GM23338 (cell line): ENCODE measurements at regions not wholly inside any gene's neighbourhood (a gene's known extent, or its start where the extent isn't known, plus 50 kb on each side); places are given as distances from the start of the nearest gene placed in this dataset.
A peak's percentile ranks its signal among the peaks of the same experiment; 100 is the strongest.

Experiments
- ATAC-seq: fragments of 200-7000 bp; cut with Tn5 transposase; 3 replicates; pipeline ENCODE4 v1.9.1; 2020
- DNase-seq: peaks from one replicate; pipeline ENCODE4 v3.0.0-alpha.2; 2015; ENCODE audit warnings: low spot score
- H2AFZ ChIP-seq: fragments of 200-600 bp; sonication (generic); 2 replicates; pipeline ENCODE4 v1.8.0; 2016; ENCODE audit warnings: antibody characterized with exemption, mild to moderate bottlenecking, moderate library complexity
- H3F3A ChIP-seq: fragments of 200-600 bp; sonication (generic); replicated peaks from 2 replicates; pipeline ENCODE4 v1.8.0; 2017; ENCODE audit warnings: antibody characterized with exemption, mixed run types, low read depth
- H3K27ac ChIP-seq: fragments of 200-600 bp; sonication (generic); 2 replicates; pipeline ENCODE4 v1.6.1; 2016; ENCODE audit warnings: low read depth
- H3K27me3 ChIP-seq: fragments of 200-600 bp; sonication (generic); 2 replicates; pipeline ENCODE4 v1.8.0; 2016; ENCODE audit warnings: mild to moderate bottlenecking, mixed run types, moderate library complexity; ENCODE audit not compliant: insufficient read depth
- H3K36me3 ChIP-seq: fragments of 200-600 bp; sonication (generic); 2 replicates; pipeline ENCODE4 v1.8.0; 2016; ENCODE audit warnings: mild to moderate bottlenecking; ENCODE audit not compliant: insufficient read depth
- H3K4me1 ChIP-seq: fragments of 200-600 bp; sonication (generic); 2 replicates; pipeline ENCODE4 v1.8.0; 2016; ENCODE audit warnings: mild to moderate bottlenecking, moderate library complexity; ENCODE audit not compliant: insufficient read depth
- H3K4me2 ChIP-seq: fragments of 200-600 bp; sonication (generic); 2 replicates; pipeline ENCODE4 v1.7.1; 2017; ENCODE audit warnings: mixed run types
- H3K4me3 ChIP-seq: fragments of 200-600 bp; sonication (generic); 2 replicates; pipeline ENCODE4 v1.6.1; 2016; ENCODE audit warnings: mixed run types
- H3K79me2 ChIP-seq: fragments of 200-600 bp; sonication (generic); replicated peaks from 2 replicates; pipeline ENCODE4 v1.8.0; 2017; ENCODE audit warnings: mild to moderate bottlenecking; ENCODE audit not compliant: insufficient read depth
- H3K9me2 ChIP-seq: fragments of 200-600 bp; sonication (generic); 2 replicates; pipeline ENCODE4 v1.8.0; 2017; ENCODE audit not compliant: insufficient read depth
- H4K20me1 ChIP-seq: fragments of 200-600 bp; sonication (generic); replicated peaks from 2 replicates; pipeline ENCODE4 v1.8.0; 2017; ENCODE audit warnings: mild to moderate bottlenecking; ENCODE audit not compliant: insufficient read depth
- H3K27ac Mint-ChIP-seq: 2 replicates; pipeline ENCODE4 v1.8.0; 2020; ENCODE audit warnings: inconsistent platforms, mild to moderate bottlenecking, moderate library complexity, mixed read lengths
- H3K27me3 Mint-ChIP-seq: 3 replicates; pipeline ENCODE4 v1.8.0; 2022; ENCODE audit warnings: low read depth, mild to moderate bottlenecking, moderate library complexity, mixed read lengths, inconsistent platforms; ENCODE audit not compliant: insufficient read depth, poor library complexity
- H3K36me3 Mint-ChIP-seq: 3 replicates; pipeline ENCODE4 v1.8.0; 2021; ENCODE audit warnings: low read depth, mild to moderate bottlenecking, inconsistent platforms, moderate library complexity, mixed read lengths
- H3K4me1 Mint-ChIP-seq: 3 replicates; pipeline ENCODE4 v1.8.0; 2020; ENCODE audit warnings: mild to moderate bottlenecking, inconsistent platforms, mixed read lengths
- H3K4me3 Mint-ChIP-seq: 3 replicates; pipeline ENCODE4 v1.8.0; 2021; ENCODE audit warnings: moderate library complexity, mild to moderate bottlenecking, inconsistent platforms, mixed read lengths
- H3K9me3 Mint-ChIP-seq: 3 replicates; pipeline ENCODE4 v1.8.0; 2020; ENCODE audit warnings: moderate library complexity, mild to moderate bottlenecking, inconsistent platforms, mixed read lengths
- CREB1 ChIP-seq: fragments of 250-450 bp; sonication (Bioruptor Pico); IDR thresholded peaks from 2 replicates; pipeline ENCODE4 v1.5.0; 2020; ENCODE audit warnings: low read depth, mild to moderate bottlenecking, moderate library complexity
- EZH2 ChIP-seq: fragments of 200-600 bp; sonication (generic); IDR thresholded peaks from one replicate; pipeline ENCODE4 v1.8.0; 2017; ENCODE audit warnings: antibody characterized with exemption, mild to moderate bottlenecking, low read depth; ENCODE audit not compliant: unreplicated experiment
- EZH2phosphoT487 ChIP-seq: fragments of 200-600 bp; sonication (generic); IDR thresholded peaks from one replicate; pipeline ENCODE4 v1.8.1; 2018; ENCODE audit warnings: antibody characterized with exemption; ENCODE audit not compliant: unreplicated experiment
- JUNB ChIP-seq: IDR thresholded peaks from one replicate; pipeline ENCODE4 v1.6.1; 2016; ENCODE audit warnings: antibody characterized with exemption; ENCODE audit not compliant: unreplicated experiment
- NANOG ChIP-seq: IDR thresholded peaks from 2 replicates; pipeline ENCODE4 v1.6.1; 2016; ENCODE audit warnings: antibody characterized with exemption, borderline replicate concordance
- POLR2AphosphoS5 ChIP-seq: IDR thresholded peaks from 2 replicates; pipeline ENCODE4 v1.6.1; 2016; ENCODE audit warnings: antibody characterized with exemption, low read depth
- STAT1 ChIP-seq: IDR thresholded peaks from one replicate; pipeline ENCODE4 v1.6.1; 2016; ENCODE audit warnings: antibody characterized with exemption; ENCODE audit not compliant: unreplicated experiment
- ZNF114 ChIP-seq: fragments of 250-450 bp; sonication (Bioruptor Pico); IDR thresholded peaks from 2 replicates; pipeline ENCODE4 v1.5.0; 2020; ENCODE audit warnings: mild to moderate bottlenecking, moderate library complexity
- ZNF331 ChIP-seq: fragments of 250-450 bp; sonication (Bioruptor Pico); IDR thresholded peaks from 2 replicates; pipeline ENCODE4 v1.5.0; 2020; ENCODE audit warnings: low read depth, mild to moderate bottlenecking, moderate library complexity
- TF ChIP-seq, protein P1 (sequence below), 2 experiments: fragments of 200-600 bp in 1 of 2; sonication (generic) in 1 of 2; conservative IDR thresholded peaks; 2 replicates each; pipeline versions ENCODE4 v1.5.1 to v1.6.1; 2016 to 2017; ENCODE audit warnings: antibody characterized with exemption in 2 of 2, low read depth in 2 of 2, mild to moderate bottlenecking in 2 of 2, moderate library complexity in 1 of 2
- TF ChIP-seq, protein P2 (sequence below): fragments of 250-450 bp; sonication (Bioruptor Pico); IDR thresholded peaks from 2 replicates; pipeline ENCODE4 v1.5.0; 2020; ENCODE audit warnings: mild to moderate bottlenecking, moderate library complexity
- TF ChIP-seq, protein P3 (sequence below): IDR thresholded peaks from one replicate; pipeline ENCODE4 v1.6.1; 2018; ENCODE audit warnings: antibody characterized with exemption; ENCODE audit not compliant: unreplicated experiment
- TF ChIP-seq, protein P4 (sequence below): IDR thresholded peaks from 2 replicates; pipeline ENCODE4 v1.6.1; 2016; ENCODE audit warnings: antibody characterized with exemption

DNA sequence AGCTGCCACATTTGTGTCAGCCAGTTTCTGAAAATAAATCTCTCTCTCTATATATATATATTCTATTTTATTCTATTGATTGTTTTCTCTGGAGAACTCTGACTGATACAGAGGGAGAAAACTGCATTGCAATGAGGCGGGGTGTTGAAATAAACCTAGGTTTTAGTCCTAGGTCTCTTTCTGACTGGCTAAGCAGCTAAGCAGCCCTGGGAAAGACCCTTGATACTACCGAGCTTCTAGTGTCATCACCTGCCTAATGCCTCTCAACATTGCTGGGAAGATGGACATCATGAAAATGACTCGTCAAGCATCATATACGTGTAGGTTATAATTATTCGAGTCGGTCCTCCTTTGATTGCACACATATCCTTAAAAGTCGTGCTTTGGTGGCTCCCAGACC is 166.5 kb upstream of the IL12B start:
- Mint-ChIP-seq H3K27ac (no peak overlapping the region), H3K4me1 (peaks cover 8% of the 10 kb centered on the region)
- DNase-seq = no peak

More for the DNA sequence above, 166.5 kb upstream of the IL12B start:
- peak overlapping the region; percentile 80 for H2AFZ ChIP-seq
- peaks cover 2% of the 10 kb centered on the region for H3K27me3 Mint-ChIP-seq
- no peaks in the 10 kb centered on the region for H3K9me2 ChIP-seq
- no peak for ATAC-seq
- peaks cover 2% of the 10 kb centered on the region; the same call in 1 of the 3 replicates for H3K9me3 Mint-ChIP-seq
- H3K27ac ChIP-seq = no peak overlapping the region
- H3K4me3 ChIP-seq = no peak overlapping the region
- H3F3A ChIP-seq = no peaks in the 10 kb centered on the region
- no peak overlapping the region for H3K4me3 Mint-ChIP-seq
- TF ChIP-seq JUNB = no peak
- TF ChIP-seq, protein P1, sequence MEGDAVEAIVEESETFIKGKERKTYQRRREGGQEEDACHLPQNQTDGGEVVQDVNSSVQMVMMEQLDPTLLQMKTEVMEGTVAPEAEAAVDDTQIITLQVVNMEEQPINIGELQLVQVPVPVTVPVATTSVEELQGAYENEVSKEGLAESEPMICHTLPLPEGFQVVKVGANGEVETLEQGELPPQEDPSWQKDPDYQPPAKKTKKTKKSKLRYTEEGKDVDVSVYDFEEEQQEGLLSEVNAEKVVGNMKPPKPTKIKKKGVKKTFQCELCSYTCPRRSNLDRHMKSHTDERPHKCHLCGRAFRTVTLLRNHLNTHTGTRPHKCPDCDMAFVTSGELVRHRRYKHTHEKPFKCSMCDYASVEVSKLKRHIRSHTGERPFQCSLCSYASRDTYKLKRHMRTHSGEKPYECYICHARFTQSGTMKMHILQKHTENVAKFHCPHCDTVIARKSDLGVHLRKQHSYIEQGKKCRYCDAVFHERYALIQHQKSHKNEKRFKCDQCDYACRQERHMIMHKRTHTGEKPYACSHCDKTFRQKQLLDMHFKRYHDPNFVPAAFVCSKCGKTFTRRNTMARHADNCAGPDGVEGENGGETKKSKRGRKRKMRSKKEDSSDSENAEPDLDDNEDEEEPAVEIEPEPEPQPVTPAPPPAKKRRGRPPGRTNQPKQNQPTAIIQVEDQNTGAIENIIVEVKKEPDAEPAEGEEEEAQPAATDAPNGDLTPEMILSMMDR (conservative IDR thresholded peaks at IDR 0.05; ENCODE audit: low read depth in 2 of 2) = no peak
- no peak for TF ChIP-seq NANOG
- TF ChIP-seq POLR2AphosphoS5 = no peak
- no peak for TF ChIP-seq ZNF331
- TF ChIP-seq EZH2phosphoT487 = no peak
- no peak for TF ChIP-seq ZNF114 (CRISPR knock-in tag)
- no peak for TF ChIP-seq CREB1
- TF ChIP-seq EZH2 = no peak
- TF ChIP-seq, protein P2, sequence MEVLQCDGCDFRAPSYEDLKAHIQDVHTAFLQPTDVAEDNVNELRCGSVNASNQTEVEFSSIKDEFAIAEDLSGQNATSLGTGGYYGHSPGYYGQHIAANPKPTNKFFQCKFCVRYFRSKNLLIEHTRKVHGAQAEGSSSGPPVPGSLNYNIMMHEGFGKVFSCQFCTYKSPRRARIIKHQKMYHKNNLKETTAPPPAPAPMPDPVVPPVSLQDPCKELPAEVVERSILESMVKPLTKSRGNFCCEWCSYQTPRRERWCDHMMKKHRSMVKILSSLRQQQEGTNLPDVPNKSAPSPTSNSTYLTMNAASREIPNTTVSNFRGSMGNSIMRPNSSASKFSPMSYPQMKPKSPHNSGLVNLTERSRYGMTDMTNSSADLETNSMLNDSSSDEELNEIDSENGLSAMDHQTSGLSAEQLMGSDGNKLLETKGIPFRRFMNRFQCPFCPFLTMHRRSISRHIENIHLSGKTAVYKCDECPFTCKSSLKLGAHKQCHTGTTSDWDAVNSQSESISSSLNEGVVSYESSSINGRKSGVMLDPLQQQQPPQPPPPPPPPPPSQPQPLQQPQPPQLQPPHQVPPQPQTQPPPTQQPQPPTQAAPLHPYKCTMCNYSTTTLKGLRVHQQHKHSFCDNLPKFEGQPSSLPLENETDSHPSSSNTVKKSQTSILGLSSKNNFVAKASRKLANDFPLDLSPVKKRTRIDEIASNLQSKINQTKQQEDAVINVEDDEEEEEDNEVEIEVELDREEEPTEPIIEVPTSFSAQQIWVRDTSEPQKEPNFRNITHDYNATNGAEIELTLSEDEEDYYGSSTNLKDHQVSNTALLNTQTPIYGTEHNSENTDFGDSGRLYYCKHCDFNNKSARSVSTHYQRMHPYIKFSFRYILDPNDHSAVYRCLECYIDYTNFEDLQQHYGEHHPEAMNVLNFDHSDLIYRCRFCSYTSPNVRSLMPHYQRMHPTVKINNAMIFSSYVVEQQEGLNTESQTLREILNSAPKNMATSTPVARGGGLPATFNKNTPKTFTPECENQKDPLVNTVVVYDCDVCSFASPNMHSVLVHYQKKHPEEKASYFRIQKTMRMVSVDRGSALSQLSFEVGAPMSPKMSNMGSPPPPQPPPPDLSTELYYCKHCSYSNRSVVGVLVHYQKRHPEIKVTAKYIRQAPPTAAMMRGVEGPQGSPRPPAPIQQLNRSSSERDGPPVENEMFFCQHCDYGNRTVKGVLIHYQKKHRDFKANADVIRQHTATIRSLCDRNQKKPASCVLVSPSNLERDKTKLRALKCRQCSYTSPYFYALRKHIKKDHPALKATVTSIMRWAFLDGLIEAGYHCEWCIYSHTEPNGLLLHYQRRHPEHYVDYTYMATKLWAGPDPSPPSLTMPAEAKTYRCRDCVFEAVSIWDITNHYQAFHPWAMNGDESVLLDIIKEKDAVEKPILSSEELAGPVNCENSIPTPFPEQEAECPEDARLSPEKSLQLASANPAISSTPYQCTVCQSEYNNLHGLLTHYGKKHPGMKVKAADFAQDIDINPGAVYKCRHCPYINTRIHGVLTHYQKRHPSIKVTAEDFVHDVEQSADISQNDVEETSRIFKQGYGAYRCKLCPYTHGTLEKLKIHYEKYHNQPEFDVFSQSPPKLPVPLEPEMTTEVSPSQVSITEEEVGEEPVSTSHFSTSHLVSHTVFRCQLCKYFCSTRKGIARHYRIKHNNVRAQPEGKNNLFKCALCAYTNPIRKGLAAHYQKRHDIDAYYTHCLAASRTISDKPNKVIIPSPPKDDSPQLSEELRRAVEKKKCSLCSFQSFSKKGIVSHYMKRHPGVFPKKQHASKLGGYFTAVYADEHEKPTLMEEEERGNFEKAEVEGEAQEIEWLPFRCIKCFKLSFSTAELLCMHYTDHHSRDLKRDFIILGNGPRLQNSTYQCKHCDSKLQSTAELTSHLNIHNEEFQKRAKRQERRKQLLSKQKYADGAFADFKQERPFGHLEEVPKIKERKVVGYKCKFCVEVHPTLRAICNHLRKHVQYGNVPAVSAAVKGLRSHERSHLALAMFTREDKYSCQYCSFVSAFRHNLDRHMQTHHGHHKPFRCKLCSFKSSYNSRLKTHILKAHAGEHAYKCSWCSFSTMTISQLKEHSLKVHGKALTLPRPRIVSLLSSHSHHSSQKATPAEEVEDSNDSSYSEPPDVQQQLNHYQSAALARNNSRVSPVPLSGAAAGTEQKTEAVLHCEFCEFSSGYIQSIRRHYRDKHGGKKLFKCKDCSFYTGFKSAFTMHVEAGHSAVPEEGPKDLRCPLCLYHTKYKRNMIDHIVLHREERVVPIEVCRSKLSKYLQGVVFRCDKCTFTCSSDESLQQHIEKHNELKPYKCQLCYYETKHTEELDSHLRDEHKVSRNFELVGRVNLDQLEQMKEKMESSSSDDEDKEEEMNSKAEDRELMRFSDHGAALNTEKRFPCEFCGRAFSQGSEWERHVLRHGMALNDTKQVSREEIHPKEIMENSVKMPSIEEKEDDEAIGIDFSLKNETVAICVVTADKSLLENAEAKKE (CRISPR knock-in tag) = no peak
- TF ChIP-seq, protein P3, sequence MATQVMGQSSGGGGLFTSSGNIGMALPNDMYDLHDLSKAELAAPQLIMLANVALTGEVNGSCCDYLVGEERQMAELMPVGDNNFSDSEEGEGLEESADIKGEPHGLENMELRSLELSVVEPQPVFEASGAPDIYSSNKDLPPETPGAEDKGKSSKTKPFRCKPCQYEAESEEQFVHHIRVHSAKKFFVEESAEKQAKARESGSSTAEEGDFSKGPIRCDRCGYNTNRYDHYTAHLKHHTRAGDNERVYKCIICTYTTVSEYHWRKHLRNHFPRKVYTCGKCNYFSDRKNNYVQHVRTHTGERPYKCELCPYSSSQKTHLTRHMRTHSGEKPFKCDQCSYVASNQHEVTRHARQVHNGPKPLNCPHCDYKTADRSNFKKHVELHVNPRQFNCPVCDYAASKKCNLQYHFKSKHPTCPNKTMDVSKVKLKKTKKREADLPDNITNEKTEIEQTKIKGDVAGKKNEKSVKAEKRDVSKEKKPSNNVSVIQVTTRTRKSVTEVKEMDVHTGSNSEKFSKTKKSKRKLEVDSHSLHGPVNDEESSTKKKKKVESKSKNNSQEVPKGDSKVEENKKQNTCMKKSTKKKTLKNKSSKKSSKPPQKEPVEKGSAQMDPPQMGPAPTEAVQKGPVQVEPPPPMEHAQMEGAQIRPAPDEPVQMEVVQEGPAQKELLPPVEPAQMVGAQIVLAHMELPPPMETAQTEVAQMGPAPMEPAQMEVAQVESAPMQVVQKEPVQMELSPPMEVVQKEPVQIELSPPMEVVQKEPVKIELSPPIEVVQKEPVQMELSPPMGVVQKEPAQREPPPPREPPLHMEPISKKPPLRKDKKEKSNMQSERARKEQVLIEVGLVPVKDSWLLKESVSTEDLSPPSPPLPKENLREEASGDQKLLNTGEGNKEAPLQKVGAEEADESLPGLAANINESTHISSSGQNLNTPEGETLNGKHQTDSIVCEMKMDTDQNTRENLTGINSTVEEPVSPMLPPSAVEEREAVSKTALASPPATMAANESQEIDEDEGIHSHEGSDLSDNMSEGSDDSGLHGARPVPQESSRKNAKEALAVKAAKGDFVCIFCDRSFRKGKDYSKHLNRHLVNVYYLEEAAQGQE = no peak
- TF ChIP-seq, protein P4, sequence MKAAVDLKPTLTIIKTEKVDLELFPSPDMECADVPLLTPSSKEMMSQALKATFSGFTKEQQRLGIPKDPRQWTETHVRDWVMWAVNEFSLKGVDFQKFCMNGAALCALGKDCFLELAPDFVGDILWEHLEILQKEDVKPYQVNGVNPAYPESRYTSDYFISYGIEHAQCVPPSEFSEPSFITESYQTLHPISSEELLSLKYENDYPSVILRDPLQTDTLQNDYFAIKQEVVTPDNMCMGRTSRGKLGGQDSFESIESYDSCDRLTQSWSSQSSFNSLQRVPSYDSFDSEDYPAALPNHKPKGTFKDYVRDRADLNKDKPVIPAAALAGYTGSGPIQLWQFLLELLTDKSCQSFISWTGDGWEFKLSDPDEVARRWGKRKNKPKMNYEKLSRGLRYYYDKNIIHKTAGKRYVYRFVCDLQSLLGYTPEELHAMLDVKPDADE = no peak
- TF ChIP-seq STAT1 = no peak
- no peaks in the 10 kb centered on the region for H4K20me1 ChIP-seq
- H3K27me3 ChIP-seq = no peaks in the 10 kb centered on the region
- H3K36me3 ChIP-seq = no peaks in the 10 kb centered on the region
- no peaks in the 10 kb centered on the region; the same call in 2 of the 3 replicates for H3K36me3 Mint-ChIP-seq
- H3K79me2 ChIP-seq = no peaks in the 10 kb centered on the region
- no peak overlapping the region for H3K4me2 ChIP-seq
- no peaks in the 10 kb centered on the region for H3K4me1 ChIP-seq
